ENCODE measurements at regions not wholly inside any gene's neighbourhood (a gene's known extent, or its start where the extent isn't known, plus 50 kb on each side); places are given as distances from the start of the nearest gene placed in this dataset.

DNA sequence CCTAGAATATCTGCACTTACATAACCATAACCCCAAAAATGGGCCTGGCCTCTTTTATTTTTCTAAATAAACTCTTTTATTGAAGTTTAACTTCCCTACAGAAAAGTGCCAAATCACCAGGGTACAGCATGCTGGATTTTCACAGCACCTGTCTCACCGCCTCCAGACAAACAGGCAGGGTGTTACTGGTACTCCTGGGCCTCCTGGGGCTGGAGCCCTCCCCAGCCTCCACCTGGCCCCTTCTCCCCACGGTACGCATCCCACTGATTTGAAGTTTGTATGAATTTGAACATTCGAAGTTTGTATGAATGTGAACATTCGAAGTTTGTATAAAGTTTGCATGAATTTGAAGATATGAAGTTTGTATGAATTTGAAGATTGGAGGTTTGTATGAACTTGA is 232.1 kb downstream of the NDUFA10 start:
- Histone ChIP-seq H3K9me3 (no peaks in the 10 kb centered on the region), H3K27ac (no peak overlapping the region), H3K4me1 (no peaks in the 10 kb centered on the region), H3K36me3 (no peaks in the 10 kb centered on the region), H3K4me3 (no peak overlapping the region), H3K27me3 (no peaks in the 10 kb centered on the region)
- no peak for TF ChIP-seq POLR2A (IDR thresholded peaks at IDR 0.05)
- TF ChIP-seq, protein P1, sequence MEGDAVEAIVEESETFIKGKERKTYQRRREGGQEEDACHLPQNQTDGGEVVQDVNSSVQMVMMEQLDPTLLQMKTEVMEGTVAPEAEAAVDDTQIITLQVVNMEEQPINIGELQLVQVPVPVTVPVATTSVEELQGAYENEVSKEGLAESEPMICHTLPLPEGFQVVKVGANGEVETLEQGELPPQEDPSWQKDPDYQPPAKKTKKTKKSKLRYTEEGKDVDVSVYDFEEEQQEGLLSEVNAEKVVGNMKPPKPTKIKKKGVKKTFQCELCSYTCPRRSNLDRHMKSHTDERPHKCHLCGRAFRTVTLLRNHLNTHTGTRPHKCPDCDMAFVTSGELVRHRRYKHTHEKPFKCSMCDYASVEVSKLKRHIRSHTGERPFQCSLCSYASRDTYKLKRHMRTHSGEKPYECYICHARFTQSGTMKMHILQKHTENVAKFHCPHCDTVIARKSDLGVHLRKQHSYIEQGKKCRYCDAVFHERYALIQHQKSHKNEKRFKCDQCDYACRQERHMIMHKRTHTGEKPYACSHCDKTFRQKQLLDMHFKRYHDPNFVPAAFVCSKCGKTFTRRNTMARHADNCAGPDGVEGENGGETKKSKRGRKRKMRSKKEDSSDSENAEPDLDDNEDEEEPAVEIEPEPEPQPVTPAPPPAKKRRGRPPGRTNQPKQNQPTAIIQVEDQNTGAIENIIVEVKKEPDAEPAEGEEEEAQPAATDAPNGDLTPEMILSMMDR (IDR thresholded peaks at IDR 0.05): no peak
- DNase-seq: no peak

GRCh38 chr2:239792405-239793084 is 232.6 kb downstream of the NDUFA10 start:
- Histone ChIP-seq H3K4me3 (no peak overlapping the region), H3K27ac (no peak overlapping the region), H3K27me3 (no peaks in the 10 kb centered on the region), H3K36me3 (no peaks in the 10 kb centered on the region), H3K4me1 (no peaks in the 10 kb centered on the region), H3K9me3 (no peaks in the 10 kb centered on the region)
- peak in 2 of 3 donors; percentile 19 to 45 for DNase-seq
- TF ChIP-seq, protein P1 (IDR thresholded peaks at IDR 0.05): no peak
- no peak for TF ChIP-seq POLR2A (IDR thresholded peaks at IDR 0.05)

GRCh38 chr2:239791526-239792404 is 233.4 kb downstream of the NDUFA10 start:
- Histone ChIP-seq H3K27ac (no peak overlapping the region), H3K27me3 (no peaks in the 10 kb centered on the region), H3K9me3 (no peaks in the 10 kb centered on the region), H3K36me3 (no peaks in the 10 kb centered on the region), H3K4me1 (no peaks in the 10 kb centered on the region), H3K4me3 (no peak overlapping the region)
- DNase-seq: peak in 2 of 3 donors; percentile 32 to 36
- TF ChIP-seq, protein P1 (IDR thresholded peaks at IDR 0.05): no peak
- TF ChIP-seq POLR2A (IDR thresholded peaks at IDR 0.05): no peak

GRCh38 chr2:239790721-239791120 is 234.4 kb downstream of the NDUFA10 start:
- Histone ChIP-seq H3K27me3 (no peaks in the 10 kb centered on the region), H3K36me3 (no peaks in the 10 kb centered on the region), H3K27ac (no peak overlapping the region), H3K4me3 (no peak overlapping the region), H3K4me1 (no peaks in the 10 kb centered on the region), H3K9me3 (no peaks in the 10 kb centered on the region)
- TF ChIP-seq, protein P1 (IDR thresholded peaks at IDR 0.05): no peak
- TF ChIP-seq POLR2A (IDR thresholded peaks at IDR 0.05): no peak
- DNase-seq: peak in 1 of 3 donors; percentile 23

DNA sequence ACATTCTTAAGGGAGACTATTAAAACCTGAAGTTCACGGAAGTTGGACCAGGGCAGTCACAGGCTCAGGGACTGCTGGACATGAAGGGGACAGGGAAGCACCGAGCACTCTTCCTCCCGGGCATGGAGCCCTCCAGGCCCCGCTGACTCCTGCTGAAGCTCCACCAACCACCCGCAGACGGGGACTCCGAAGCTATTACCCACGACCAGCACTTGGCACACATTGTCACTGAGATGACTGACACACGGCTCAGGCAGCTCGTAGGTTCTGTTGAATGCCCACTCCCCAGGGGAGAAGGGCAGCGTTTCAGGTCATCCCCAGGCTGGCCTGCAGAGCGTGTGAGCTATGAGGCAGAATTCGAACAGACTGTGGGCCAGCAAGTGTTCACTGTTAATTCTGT is 234.8 kb downstream of the NDUFA10 start:
- peak in 2 of 3 donors; percentile 25 to 32 for DNase-seq
- no peak for TF ChIP-seq POLR2A (IDR thresholded peaks at IDR 0.05)
- TF ChIP-seq, protein P1 (IDR thresholded peaks at IDR 0.05): no peak

More for the DNA sequence above, 234.8 kb downstream of the NDUFA10 start:
- no peak overlapping the region for H3K4me3 ChIP-seq
- no peaks in the 10 kb centered on the region for H3K9me3 ChIP-seq
- no peaks in the 10 kb centered on the region for H3K36me3 ChIP-seq
- no peaks in the 10 kb centered on the region for H3K27me3 ChIP-seq
- H3K4me1 ChIP-seq: no peaks in the 10 kb centered on the region
- no peak overlapping the region for H3K27ac ChIP-seq
